ENCODE measurements at regions not wholly inside any gene's neighbourhood (a gene's known extent, or its start where the extent isn't known, plus 50 kb on each side); places are given as distances from the start of the nearest gene placed in this dataset.
"Not testable (repeated sequence)": the region's sequence is repeated elsewhere in the genome, so short reads cannot be mapped to it uniquely, and the experiment has no call there.

GRCh38 chr3:127417709-127418559 lies 130.1 kb upstream of the PRR20G start:
- DNase-seq (ENCODE audit: low spot score): no peak

DNA sequence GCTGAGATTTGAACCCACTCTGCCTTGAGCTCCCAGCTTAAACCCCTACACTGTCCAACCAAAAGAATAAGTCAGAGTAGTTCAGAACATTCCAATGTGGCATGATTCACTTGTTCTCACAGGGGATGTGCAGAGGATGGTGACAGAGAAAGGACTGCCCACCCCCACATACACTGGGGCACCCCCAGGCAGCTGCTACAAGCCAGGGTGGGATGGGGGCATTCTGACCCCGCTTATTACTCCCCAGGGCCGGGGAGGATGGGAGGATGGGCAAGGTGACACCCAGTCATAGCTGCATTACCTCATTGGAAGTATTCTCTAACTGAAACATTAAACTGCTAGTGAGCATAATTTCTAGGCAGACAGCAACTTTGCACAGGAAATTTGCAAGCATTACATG lies 126.0 kb upstream of the PRR20G start:
- DNase-seq (ENCODE audit: low spot score): no peak

DNA sequence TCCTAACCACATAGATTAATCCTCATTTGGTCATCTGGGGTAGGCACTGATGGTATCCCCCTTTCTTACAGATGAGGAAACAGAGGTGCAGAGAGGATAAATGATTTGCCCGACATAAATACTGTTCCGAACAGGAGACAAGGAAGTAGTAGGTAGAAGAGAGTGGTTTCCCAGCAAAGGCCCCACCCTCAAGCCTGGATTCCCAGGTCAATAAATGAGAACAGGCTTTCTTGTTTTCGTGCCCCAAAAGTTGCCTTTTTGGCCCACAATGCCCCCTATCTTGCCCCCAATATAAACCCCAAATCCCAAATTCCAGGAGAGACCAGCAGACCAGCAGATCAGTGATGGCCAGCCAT lies 125.5 kb upstream of the PRR20G start:
- DNase-seq (ENCODE audit: low spot score): no peak

DNA sequence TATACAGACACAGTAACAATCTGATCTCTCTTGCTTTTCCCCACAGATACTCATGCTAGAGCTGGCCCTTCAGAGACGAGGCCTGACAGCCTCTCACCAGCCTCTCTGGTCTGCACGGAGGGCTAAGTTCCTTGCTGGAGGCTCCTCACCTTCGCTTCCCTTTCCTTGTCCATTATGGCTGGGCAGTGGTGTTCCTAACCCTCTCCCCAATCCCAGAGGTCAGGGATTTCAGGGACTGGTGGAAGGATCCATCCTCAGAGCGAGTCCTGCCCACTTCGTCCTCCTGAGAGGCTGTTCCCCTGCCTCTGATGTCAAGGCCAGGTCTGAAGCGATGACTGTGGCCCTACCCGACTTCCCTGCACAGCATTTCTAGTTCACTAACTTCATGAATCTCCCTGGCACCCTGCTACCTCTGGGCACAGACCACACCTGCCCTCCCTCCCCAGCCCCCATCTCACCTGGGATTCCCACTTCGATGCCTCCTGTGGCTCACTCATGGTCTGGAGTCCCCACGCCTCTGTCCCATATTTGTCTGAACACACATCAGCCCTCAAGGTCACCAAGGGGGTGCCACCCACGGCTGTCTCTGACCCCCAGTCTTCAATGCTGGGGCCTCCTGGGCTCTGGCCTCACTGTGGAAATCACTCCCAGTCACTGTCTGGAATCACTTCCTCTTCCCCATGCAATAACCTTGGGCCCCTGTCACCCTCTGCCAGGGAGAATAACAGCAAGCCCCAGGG lies 124.9 kb upstream of the PRR20G start:
- no peak for DNase-seq (ENCODE audit: low spot score)

GRCh38 chr3:127411875-127412274 lies 124.0 kb upstream of the PRR20G start:
- DNase-seq (ENCODE audit: low spot score): not testable (repeated sequence)

DNA sequence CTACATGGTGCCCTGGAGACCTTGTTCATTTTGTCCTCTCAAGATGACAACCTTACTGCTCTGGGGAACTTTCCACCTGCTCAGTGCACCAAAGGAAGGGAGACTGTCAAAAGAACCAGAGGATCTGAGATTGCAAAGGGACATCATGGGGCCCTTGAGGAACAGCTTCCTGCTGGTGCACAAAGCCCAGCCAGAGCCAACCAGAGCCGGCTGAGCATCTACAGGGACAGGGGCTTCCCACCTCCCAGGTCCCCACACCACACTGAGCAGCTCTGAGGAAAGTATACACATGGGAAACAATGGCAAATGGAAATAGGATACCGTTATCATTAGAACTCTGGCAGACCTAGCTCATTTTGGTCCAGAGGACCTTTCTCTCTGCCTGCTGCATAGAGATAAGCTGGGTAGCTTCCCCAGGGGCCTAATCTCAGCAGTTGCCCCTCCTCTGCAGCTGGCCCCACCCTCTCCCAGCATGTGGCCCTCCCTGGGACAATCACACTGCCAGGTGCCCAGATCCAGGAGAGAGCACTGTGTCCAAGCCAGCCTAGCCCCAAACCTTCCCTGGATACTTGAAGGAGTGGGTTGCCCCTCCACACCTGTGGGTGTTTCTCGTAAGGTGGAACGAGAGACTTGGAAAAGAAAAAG lies 123.4 kb upstream of the PRR20G start:
- DNase-seq (ENCODE audit: low spot score): no peak

DNA sequence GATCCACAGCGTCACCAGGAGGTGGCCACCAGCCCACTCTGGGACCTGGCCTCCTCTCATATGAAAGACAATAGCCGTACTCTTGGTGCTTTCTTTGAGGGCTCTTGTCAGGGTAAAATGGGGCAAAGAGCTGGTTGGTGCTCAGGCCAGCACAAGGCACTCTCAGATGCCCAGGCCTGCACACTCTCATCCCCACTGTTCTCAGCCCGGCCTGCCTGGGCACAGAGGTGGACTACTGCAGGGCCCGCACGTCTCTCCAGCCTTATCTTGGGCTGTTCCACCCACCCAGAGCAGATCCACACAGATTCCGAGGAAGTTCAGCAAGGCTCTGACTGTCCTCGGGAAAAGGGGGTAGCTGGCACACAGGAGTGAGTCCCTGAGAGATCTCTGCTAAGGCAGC lies 122.8 kb upstream of the PRR20G start:
- no peak for DNase-seq (ENCODE audit: low spot score)

- no peak for DNase-seq (ENCODE audit: low spot score)
Measured at GRCh38 chr3:127410137-127410488, 122.3 kb upstream of the PRR20G start.

- DNase-seq (ENCODE audit: low spot score): no peak
Measured at GRCh38 chr3:127409421-127410136, 121.7 kb upstream of the PRR20G start.

- no peak for DNase-seq (ENCODE audit: low spot score)
Measured at GRCh38 chr3:127408684-127409420, 121.0 kb upstream of the PRR20G start.

DNA sequence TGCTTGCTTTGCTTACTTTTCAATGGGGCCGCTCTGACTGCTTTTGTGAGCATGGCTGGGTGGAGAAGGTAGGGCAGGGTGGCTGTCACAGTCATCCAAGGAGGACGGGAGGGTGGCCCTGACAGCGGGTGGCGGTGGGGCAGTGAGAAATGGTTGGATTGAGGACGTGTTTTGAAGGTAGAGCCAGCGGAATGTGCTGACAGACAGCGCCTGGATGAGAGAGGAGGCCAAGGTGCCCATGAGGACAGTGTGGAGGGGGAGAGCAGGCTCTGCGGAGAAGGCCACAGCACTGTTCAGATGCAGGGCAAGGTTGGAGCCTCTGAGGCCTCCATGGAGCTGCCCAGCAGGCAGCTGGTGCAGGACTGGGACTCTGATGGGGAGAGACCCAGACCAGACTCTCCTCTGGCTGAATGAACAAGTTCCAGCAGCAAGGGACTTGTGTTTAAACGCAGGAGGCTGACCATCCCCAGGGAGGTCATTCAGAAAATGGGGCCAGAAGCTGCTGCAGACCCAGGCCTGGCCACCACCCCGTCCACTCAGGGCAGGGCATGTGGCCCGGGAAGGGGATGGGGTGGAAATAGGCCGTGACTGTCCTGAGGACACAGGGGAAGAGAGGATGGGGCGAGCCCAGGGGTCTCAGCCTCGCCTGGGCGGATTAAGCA lies 120.3 kb upstream of the PRR20G start:
- DNase-seq (ENCODE audit: low spot score): no peak

- no peak for DNase-seq (ENCODE audit: low spot score)
Measured at GRCh38 chr3:127407026-127407939, 119.4 kb upstream of the PRR20G start.

GRCh38 chr3:127406309-127407025 lies 118.6 kb upstream of the PRR20G start:
- DNase-seq (ENCODE audit: low spot score): peak; percentile 44

DNA sequence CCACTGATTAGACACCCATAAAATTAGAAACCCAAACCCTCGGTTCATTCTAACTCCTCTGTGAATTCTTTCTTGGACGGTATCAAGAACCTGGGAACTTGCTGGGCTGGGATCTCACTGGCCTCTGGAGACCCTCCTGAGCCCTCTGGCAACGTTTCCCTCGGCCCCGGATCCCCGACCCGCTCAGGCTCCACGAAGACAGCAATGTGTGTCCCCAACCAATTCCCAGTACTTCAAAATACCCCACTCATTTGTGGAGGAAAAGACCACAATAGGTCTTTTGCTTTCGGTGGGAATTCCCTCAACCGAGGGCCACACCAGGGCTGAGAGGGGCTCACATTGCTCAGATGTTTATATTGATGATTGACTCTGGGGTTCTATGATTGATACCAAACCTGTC lies 117.9 kb upstream of the PRR20G start:
- no peak for DNase-seq (ENCODE audit: low spot score)

GRCh38 chr3:127405010-127405598 lies 117.3 kb upstream of the PRR20G start:
- DNase-seq (ENCODE audit: low spot score): no peak

DNA sequence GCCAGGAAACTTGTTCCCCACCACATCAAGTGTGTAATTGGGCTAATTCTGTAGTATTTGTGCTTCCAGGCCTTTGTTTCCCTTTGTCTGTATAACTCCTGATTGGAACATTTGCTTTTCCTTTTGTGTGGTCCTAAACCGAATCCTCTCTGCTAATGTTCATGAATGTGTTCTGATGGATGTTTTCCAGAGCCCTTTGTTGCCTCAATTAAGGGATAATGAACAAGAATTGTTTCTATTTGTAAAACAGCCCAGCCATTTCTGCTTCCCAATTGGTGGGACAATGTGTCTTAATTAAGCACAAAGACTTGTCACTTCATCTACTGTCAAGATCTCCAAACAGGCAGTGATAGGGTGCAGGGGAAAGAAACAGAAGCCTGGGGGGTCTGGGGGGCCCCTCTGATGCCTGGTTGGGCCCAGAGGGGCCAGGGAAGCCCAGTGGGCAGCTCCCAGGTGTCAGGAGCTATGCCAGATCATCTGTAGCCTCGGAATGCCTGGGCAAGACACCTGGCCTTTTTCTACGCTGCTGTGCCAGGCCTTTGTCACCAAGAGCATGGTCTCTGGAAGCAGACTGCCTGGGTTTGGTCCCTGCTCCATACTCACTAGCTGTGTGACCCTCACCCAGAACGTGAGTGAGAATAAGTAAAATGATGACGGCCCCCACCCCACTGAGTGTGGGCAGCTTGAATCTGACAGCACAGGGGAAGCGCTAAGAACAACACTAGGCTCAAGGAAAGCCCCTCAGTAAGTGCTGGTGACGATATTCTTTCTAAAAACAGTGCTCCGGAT lies 116.6 kb upstream of the PRR20G start:
- DNase-seq (ENCODE audit: low spot score): no peak

- DNase-seq (ENCODE audit: low spot score): no peak
Measured at GRCh38 chr3:127403795-127404194, 115.9 kb upstream of the PRR20G start.

GRCh38 chr3:127399154-127399553 lies 111.3 kb upstream of the PRR20G start:
- no peak for DNase-seq (ENCODE audit: low spot score)

Data from RKO (cell line).